Naive thymus-derived CD4-positive, alpha-beta T cell (primary cell): ENCODE measurements at regions not wholly inside any gene's neighbourhood (a gene's known extent, or its start where the extent isn't known, plus 50 kb on each side); places are given as distances from the start of the nearest gene placed in this dataset.
"Not testable (repeated sequence)": the region's sequence is repeated elsewhere in the genome, so short reads cannot be mapped to it uniquely, and the experiment has no call there.

Experiments used
- ATAC-seq: fragments of 150-1000 bp; cut with Tn5 transposase; 2 replicates; pipeline ENCODE4 v1.10.0; 2021; ENCODE audit warnings: mild to moderate bottlenecking, moderate library complexity
- CTCF ChIA-PET: fragments of 350-600 bp; sonication (Branson Sonifier 250); formaldehyde crosslinking; loops from one replicate; lab custom pipeline; 2021; ENCODE audit warnings: antibody characterized with exemption; lab: Charles Lee
- POLR2A ChIA-PET: fragments of 350-600 bp; sonication (Branson Sonifier 250); formaldehyde crosslinking; loops from one replicate; lab custom pipeline; 2021; ENCODE audit warnings: antibody characterized with exemption, inconsistent platforms; lab: Charles Lee
- DNase-seq, 9 donors: peaks; one replicate each; pipeline versions ENCODE4 v3.0.0 to v3.0.0-alpha.2; 2020 to 2022; ENCODE audit warnings: mixed read lengths in 1 of 9
- H3K27ac ChIP-seq: one replicate; pipeline ENCODE4 v1.7.0; 2013; ENCODE audit warnings: mild to moderate bottlenecking, low read depth, low read length, moderate library complexity
- H3K27me3 ChIP-seq, 2 donors: one replicate each; pipeline ENCODE4 v1.7.0; 2013; ENCODE audit warnings: low read length in 2 of 2, mild to moderate bottlenecking in 2 of 2, moderate library complexity in 2 of 2; ENCODE audit not compliant: control insufficient read depth in 2 of 2, insufficient read depth in 2 of 2
- H3K36me3 ChIP-seq, 3 experiments: 1 replicate in 2 of 3; 2 replicates in 1 of 3; pipeline ENCODE4 v1.7.0; 2013; ENCODE audit warnings: low read length in 3 of 3, mild to moderate bottlenecking in 3 of 3, moderate library complexity in 1 of 3; ENCODE audit not compliant: insufficient read depth in 3 of 3, control insufficient read depth in 2 of 3
- H3K4me1 ChIP-seq, 2 donors: one replicate each; pipeline ENCODE4 v1.7.0; 2013; ENCODE audit warnings: low read length in 2 of 2, mild to moderate bottlenecking in 2 of 2, moderate library complexity in 1 of 2; ENCODE audit not compliant: control insufficient read depth in 2 of 2, insufficient read depth in 2 of 2
- H3K4me3 ChIP-seq: 2 replicates; pipeline ENCODE4 v1.7.0; 2013; ENCODE audit warnings: mild to moderate bottlenecking, low read length
- H3K9me3 ChIP-seq, 3 experiments: 1 replicate in 2 of 3; 2 replicates in 1 of 3; pipeline ENCODE4 v1.7.0; 2013; ENCODE audit warnings: low read length in 3 of 3; ENCODE audit not compliant: control insufficient read depth in 2 of 3
- H3K27ac Mint-ChIP-seq, 9 donors: one replicate each; pipeline ENCODE4 v1.8.0; 2020 to 2022; ENCODE audit warnings: mixed read lengths in 9 of 9, mild to moderate bottlenecking in 8 of 9, moderate library complexity in 5 of 9, inconsistent platforms in 2 of 9
- H3K27me3 Mint-ChIP-seq, 5 donors: one replicate each; pipeline ENCODE4 v1.8.0; 2021 to 2022; ENCODE audit warnings: mixed read lengths in 5 of 5, mild to moderate bottlenecking in 1 of 5
- H3K36me3 Mint-ChIP-seq, 5 donors: one replicate each; pipeline ENCODE4 v1.8.0; 2020 to 2022; ENCODE audit warnings: mixed read lengths in 5 of 5, mild to moderate bottlenecking in 3 of 5, inconsistent platforms in 1 of 5
- H3K4me1 Mint-ChIP-seq, 7 donors: one replicate each; pipeline ENCODE4 v1.8.0; 2020 to 2022; ENCODE audit warnings: mixed read lengths in 7 of 7, mild to moderate bottlenecking in 3 of 7, inconsistent platforms in 1 of 7
- H3K4me3 Mint-ChIP-seq, 10 donors: one replicate each; pipeline ENCODE4 v1.8.0; 2020 to 2022; ENCODE audit warnings: mild to moderate bottlenecking in 10 of 10, mixed read lengths in 10 of 10, moderate library complexity in 6 of 10, inconsistent platforms in 2 of 10
- H3K9me3 Mint-ChIP-seq, 11 donors: one replicate each; pipeline ENCODE4 v1.8.0; 2020 to 2022; ENCODE audit warnings: mixed read lengths in 11 of 11, mild to moderate bottlenecking in 4 of 11, inconsistent platforms in 1 of 11, moderate library complexity in 1 of 11
- intact Hi-C, 2 donors: fragments of 100-400 bp; cut with micrococcal nuclease; formaldehyde crosslinking; loops; one replicate each; pipeline ENCODE4 v1.15.1; 2023

DNA sequence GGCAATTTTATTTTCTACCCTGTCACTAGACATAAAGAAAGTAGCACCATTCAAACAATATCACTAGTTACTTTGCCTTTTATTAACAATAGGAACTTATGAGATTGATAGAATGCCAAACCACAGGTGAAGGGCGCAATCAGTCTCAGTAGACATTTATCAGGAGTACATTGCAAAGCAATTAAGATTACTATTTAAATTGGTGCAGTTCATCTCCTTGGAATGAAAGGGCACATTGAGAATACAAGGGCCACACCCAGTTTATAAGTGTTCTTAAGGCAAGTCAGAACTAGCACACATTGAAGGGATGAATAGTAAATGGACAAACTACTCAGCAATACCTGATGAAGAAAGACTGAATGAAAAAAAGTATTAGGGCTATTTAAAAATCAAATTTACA is 601.4 kb downstream of the C12orf50 start:
- peaks cover 1 to 30% (median 10%) of the 10 kb centered on the region in 11 donors for H3K9me3 Mint-ChIP-seq

DNA sequence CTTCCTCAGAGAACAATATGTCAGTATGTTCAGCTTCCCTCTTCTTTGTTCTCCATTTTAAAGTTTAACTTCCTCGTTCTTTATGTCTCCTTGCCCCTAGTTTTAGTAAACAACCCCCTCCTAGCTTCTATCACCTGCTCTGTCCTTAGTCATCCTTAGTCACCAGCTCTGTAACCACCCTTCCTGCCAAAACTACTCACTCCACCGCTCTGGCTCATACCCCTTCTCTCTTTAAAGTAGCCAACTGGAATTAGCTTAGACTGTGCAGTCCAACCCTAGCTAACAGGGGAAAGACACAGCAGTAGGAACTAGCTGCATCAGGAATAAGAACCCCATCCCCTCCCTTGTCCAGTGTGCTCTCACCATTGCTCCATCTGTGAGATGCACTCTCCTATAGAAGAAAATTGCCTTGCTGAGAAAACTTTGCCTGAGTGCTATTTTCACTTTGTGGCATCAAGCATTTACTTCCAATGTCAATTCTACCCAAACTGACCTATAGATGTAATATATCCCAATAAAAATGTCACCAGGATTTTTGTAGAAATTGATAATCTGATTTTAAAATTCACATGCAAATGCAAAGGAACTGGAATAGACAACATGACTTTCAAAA is 603.2 kb downstream of the C12orf50 start:
- no peak for DNase-seq
- no peaks in the 10 kb centered on the region for H3K9me3 ChIP-seq
- Mint-ChIP-seq H3K4me1 (no peaks in the 10 kb centered on the region), H3K9me3 (peaks cover under 1 to 29% (median 10%) of the 10 kb centered on the region in 11 donors), H3K4me3 (no peak overlapping the region), H3K27me3 (no peaks in the 10 kb centered on the region), H3K36me3 (peaks cover 0 to 3% (median 0%) of the 10 kb centered on the region in 5 donors), H3K27ac (no peak overlapping the region)
- no peaks in the 10 kb centered on the region for H3K4me1 ChIP-seq
- no peaks in the 10 kb centered on the region for H3K36me3 ChIP-seq
- no peak for ATAC-seq
- CTCF ChIA-PET: no interaction called here
- H3K4me3 ChIP-seq: no peak overlapping the region
- no peaks in the 10 kb centered on the region for H3K27me3 ChIP-seq
- POLR2A ChIA-PET: no interaction called here
- H3K27ac ChIP-seq: no peak overlapping the region
- intact Hi-C loops: no loop called here

More for the DNA sequence above, 601.4 kb downstream of the C12orf50 start:
- Histone ChIP-seq H3K9me3 (no peaks in the 10 kb centered on the region), H3K4me1 (no peaks in the 10 kb centered on the region), H3K27me3 (no peaks in the 10 kb centered on the region), H3K4me3 (no peak overlapping the region), H3K36me3 (no peaks in the 10 kb centered on the region), H3K27ac (no peak overlapping the region)
- ATAC-seq (no peak), DNase-seq (no peak)
- H3K27me3 Mint-ChIP-seq: no peaks in the 10 kb centered on the region
- H3K4me1 Mint-ChIP-seq: no peaks in the 10 kb centered on the region
- H3K36me3 Mint-ChIP-seq: peaks cover 0 to 3% (median 0%) of the 10 kb centered on the region in 5 donors
- intact Hi-C loops: no loop called here
- no peak overlapping the region for H3K27ac Mint-ChIP-seq
- ChIA-PET CTCF (no interaction called here), POLR2A (no interaction called here)
- no peak overlapping the region for H3K4me3 Mint-ChIP-seq

DNA sequence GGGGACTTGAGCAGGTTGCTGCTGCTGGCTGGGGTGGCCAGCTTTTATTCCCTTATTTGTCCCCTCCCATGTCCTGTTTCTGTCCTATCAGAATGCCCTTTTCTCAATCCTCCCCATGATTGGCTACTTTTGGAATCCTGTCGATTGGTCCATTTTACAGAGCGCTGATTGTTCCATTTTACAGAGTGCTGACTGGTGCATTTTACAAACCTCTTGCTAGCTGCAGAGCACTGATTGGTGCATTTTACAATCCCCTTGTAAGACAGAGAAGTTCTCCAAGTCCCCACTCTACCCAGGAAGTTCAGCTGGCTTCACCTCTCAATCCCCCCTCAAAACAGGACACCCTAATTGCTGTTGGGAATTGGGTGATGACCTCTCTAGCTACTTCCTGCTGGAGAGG is 608.0 kb downstream of the C12orf50 start:
- H3K4me3 Mint-ChIP-seq, DNase-seq, H3K4me1 Mint-ChIP-seq, H3K9me3 ChIP-seq, H3K4me3 ChIP-seq, H3K27ac Mint-ChIP-seq, H3K36me3 ChIP-seq, intact Hi-C loops, CTCF ChIA-PET, H3K36me3 Mint-ChIP-seq, POLR2A ChIA-PET, H3K27ac ChIP-seq, H3K27me3 ChIP-seq, H3K27me3 Mint-ChIP-seq, ATAC-seq, H3K4me1 ChIP-seq: not testable (repeated sequence)
- H3K9me3 Mint-ChIP-seq: peaks cover 4 to 32% (median 13%) of the 10 kb centered on the region in 11 donors

DNA sequence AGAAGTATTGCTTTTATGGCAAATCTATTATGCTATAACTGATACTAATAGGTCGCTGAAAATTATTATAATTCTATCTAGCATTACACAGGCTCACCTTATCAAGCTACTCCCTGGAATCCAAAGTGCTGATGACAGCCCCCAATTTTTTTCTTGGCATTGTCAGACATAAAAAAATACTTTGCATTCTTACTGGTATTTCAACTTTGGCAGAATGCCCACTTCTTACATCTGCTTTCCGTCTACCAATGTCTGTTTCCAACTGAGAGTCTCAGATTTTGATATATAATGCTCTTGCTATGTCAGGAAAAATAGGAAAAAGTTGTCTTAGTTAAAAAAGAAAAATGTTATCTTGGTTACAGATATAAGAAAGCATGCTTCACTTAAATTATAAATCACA is 615.4 kb downstream of the C12orf50 start:
- Histone ChIP-seq H3K9me3 (no peaks in the 10 kb centered on the region), H3K27ac (no peak overlapping the region), H3K4me3 (no peak overlapping the region), H3K36me3 (no peaks in the 10 kb centered on the region), H3K4me1 (no peaks in the 10 kb centered on the region), H3K27me3 (no peaks in the 10 kb centered on the region)
- ATAC-seq (no peak), DNase-seq (no peak)
- no peaks in the 10 kb centered on the region for H3K27me3 Mint-ChIP-seq
- no peaks in the 10 kb centered on the region for H3K4me1 Mint-ChIP-seq
- intact Hi-C loops: no loop called here
- no peak overlapping the region for H3K4me3 Mint-ChIP-seq
- POLR2A ChIA-PET: no interaction called here
- H3K36me3 Mint-ChIP-seq: no peaks in the 10 kb centered on the region
- CTCF ChIA-PET: no interaction called here
- H3K9me3 Mint-ChIP-seq: peaks cover 0 to 35% (median 11%) of the 10 kb centered on the region in 11 donors
- H3K27ac Mint-ChIP-seq: no peak overlapping the region

DNA sequence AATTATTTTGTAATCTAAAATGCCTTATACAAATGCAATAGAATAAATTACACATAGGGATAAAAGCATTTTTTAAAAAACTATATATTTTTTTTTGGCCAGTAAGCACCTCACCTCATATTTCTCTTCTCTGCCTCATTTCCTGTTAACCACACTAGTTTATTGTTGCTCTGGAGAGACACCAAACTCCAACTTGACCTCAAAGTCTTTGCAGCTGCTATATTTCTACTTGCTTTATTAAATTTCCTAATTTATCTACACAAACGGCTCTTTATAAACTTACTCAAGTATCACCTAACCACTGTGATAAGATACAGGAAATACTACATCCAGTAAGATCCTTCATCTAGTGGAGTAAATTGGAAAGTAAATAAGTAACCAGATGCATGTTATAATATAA is 622.3 kb downstream of the C12orf50 start:
- Mint-ChIP-seq H3K4me3 (no peak overlapping the region), H3K36me3 (no peaks in the 10 kb centered on the region), H3K9me3 (peaks cover 0 to 30% (median 9%) of the 10 kb centered on the region in 11 donors), H3K27me3 (no peaks in the 10 kb centered on the region), H3K27ac (no peak overlapping the region), H3K4me1 (no peaks in the 10 kb centered on the region)
- DNase-seq (no peak), ATAC-seq (no peak)
- CTCF ChIA-PET: no interaction called here
- intact Hi-C loops: no loop called here
- Histone ChIP-seq H3K27ac (no peak overlapping the region), H3K27me3 (no peaks in the 10 kb centered on the region), H3K4me3 (no peak overlapping the region), H3K36me3 (no peaks in the 10 kb centered on the region), H3K9me3 (no peaks in the 10 kb centered on the region), H3K4me1 (no peaks in the 10 kb centered on the region)
- POLR2A ChIA-PET: no interaction called here

DNA sequence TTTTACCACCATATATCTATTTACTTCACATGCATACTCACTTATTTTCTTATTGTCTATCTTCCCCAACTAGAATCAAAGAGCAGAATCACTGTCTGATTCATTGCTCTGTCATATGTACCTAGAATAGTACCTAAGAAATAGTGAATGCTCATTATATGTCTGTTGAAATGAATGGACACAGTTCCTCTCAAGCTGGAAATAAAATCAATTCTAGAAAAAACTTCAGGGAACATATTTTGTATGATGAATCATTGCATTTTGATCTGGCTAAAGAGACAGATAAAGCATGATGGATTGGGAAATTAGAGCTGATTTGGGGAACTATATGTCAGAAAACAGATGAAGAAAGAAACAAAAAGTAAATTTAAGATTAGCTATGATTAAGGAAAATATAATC is 623.3 kb downstream of the C12orf50 start:
- Mint-ChIP-seq H3K4me1 (no peaks in the 10 kb centered on the region), H3K27ac (no peak overlapping the region), H3K9me3 (peaks cover 0 to 23% (median 7%) of the 10 kb centered on the region in 11 donors), H3K4me3 (no peak overlapping the region), H3K36me3 (no peaks in the 10 kb centered on the region), H3K27me3 (no peaks in the 10 kb centered on the region)
- ChIA-PET CTCF (no interaction called here), POLR2A (no interaction called here)
- ATAC-seq (no peak), DNase-seq (no peak)
- Histone ChIP-seq H3K4me3 (no peak overlapping the region), H3K4me1 (no peaks in the 10 kb centered on the region), H3K27me3 (no peaks in the 10 kb centered on the region), H3K9me3 (no peaks in the 10 kb centered on the region), H3K36me3 (no peaks in the 10 kb centered on the region), H3K27ac (no peak overlapping the region)
- intact Hi-C loops: no loop called here

DNA sequence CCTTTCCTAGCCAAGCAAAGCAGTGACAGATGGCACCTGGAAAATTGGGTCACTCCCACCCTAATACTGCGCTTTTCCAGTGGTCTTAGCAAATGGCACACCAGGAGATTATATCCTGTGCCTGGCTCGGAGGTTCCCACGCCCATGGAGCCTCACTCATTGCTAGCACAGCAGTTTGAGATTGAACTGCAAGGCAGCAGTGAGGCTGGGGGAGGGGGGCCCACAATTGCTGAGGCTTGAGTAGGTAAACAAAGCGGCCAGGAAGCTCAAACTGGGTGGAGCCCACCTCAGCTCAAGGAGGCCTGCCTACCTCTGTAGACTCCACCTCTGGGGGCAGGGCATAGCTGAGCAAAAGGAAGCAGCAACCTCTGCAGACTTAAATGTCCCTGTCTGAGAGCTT is 635.0 kb downstream of the C12orf50 start:
- POLR2A ChIA-PET, H3K27ac Mint-ChIP-seq, ATAC-seq, intact Hi-C loops, DNase-seq, H3K4me3 ChIP-seq, CTCF ChIA-PET, H3K4me1 Mint-ChIP-seq, H3K27me3 Mint-ChIP-seq, H3K36me3 Mint-ChIP-seq, H3K27me3 ChIP-seq, H3K9me3 ChIP-seq, H3K4me1 ChIP-seq, H3K36me3 ChIP-seq, H3K4me3 Mint-ChIP-seq, H3K27ac ChIP-seq: not testable (repeated sequence)
- H3K9me3 Mint-ChIP-seq: peaks cover 0 to 26% (median 6%) of the 10 kb centered on the region in 11 donors
